GM19240 (cell line): ENCODE measurements at regions not wholly inside any gene's neighbourhood (a gene's known extent, or its start where the extent isn't known, plus 50 kb on each side); places are given as distances from the start of the nearest gene placed in this dataset.

Experiments
- DNase-seq: peaks from one replicate; pipeline ENCODE4 v3.0.0; 2011; ENCODE audit warnings: low spot score; ENCODE audit not compliant: insufficient read length

GRCh38 chr18:40096675-40097074 lies 1858.4 kb upstream of the PIK3C3 start:
- DNase-seq, result no peak

- no peak for DNase-seq
Observed at GRCh38 chr18:40094441-40094840, 1860.6 kb upstream of the PIK3C3 start.

GRCh38 chr18:40088130-40088529 lies 1866.9 kb upstream of the PIK3C3 start:
- DNase-seq, result no peak

GRCh38 chr18:40079786-40080185 lies 1875.2 kb upstream of the PIK3C3 start:
- DNase-seq, result no peak

GRCh38 chr18:40075616-40076015 lies 1879.4 kb upstream of the PIK3C3 start:
- DNase-seq, result no peak

- no peak for DNase-seq
Observed at GRCh38 chr18:40072761-40073160, 1882.3 kb upstream of the PIK3C3 start.

GRCh38 chr18:40066368-40066767 lies 1888.7 kb upstream of the PIK3C3 start:
- no peak for DNase-seq

- no peak for DNase-seq
Observed at GRCh38 chr18:40063488-40063887, 1891.5 kb upstream of the PIK3C3 start.

GRCh38 chr18:40061086-40061485 lies 1893.9 kb upstream of the PIK3C3 start:
- no peak for DNase-seq

- DNase-seq, result no peak
Observed at GRCh38 chr18:40060562-40060961, 1894.5 kb upstream of the PIK3C3 start.

GRCh38 chr18:40058811-40059570 lies 1896.0 kb upstream of the PIK3C3 start:
- no peak for DNase-seq

GRCh38 chr18:40056079-40056692 lies 1898.8 kb upstream of the PIK3C3 start:
- no peak for DNase-seq

- no peak for DNase-seq
Observed at GRCh38 chr18:40055262-40055661, 1899.8 kb upstream of the PIK3C3 start.

- no peak for DNase-seq
Observed at GRCh38 chr18:40049716-40050115, 1905.3 kb upstream of the PIK3C3 start.

GRCh38 chr18:40048886-40049650 lies 1906.0 kb upstream of the PIK3C3 start:
- DNase-seq, result no peak

GRCh38 chr18:40048253-40048652 lies 1906.8 kb upstream of the PIK3C3 start:
- DNase-seq, result no peak

GRCh38 chr18:40046596-40046995 lies 1908.4 kb upstream of the PIK3C3 start:
- no peak for DNase-seq

- DNase-seq, result no peak
Observed at GRCh38 chr18:40041951-40042350, 1913.1 kb upstream of the PIK3C3 start.

GRCh38 chr18:40040574-40040973 lies 1914.5 kb upstream of the PIK3C3 start:
- DNase-seq, result no peak

- DNase-seq, result no peak
Observed at GRCh38 chr18:40037356-40037755, 1917.7 kb upstream of the PIK3C3 start.

GRCh38 chr18:40036861-40037260 lies 1918.2 kb upstream of the PIK3C3 start:
- DNase-seq, result no peak

- DNase-seq, result no peak
Observed at GRCh38 chr18:40035966-40036365, 1919.1 kb upstream of the PIK3C3 start.
